IgD-negative memory B cell (primary cell): ENCODE measurements at regions not wholly inside any gene's neighbourhood (a gene's known extent, or its start where the extent isn't known, plus 50 kb on each side); places are given as distances from the start of the nearest gene placed in this dataset.

Experiments
- H3K27ac Mint-ChIP-seq, 3 donors: one replicate each; pipeline ENCODE4 v1.8.0; 2020 to 2022; ENCODE audit warnings: mild to moderate bottlenecking in 3 of 3, mixed read lengths in 3 of 3, moderate library complexity in 1 of 3
- H3K27me3 Mint-ChIP-seq: one replicate; pipeline ENCODE4 v1.8.0; 2021; ENCODE audit warnings: mixed read lengths
- H3K36me3 Mint-ChIP-seq: one replicate; pipeline ENCODE4 v1.8.0; 2020; ENCODE audit warnings: mild to moderate bottlenecking, mixed read lengths
- H3K4me1 Mint-ChIP-seq, 3 donors: one replicate each; pipeline ENCODE4 v1.8.0; 2020 to 2022; ENCODE audit warnings: mixed read lengths in 3 of 3, mild to moderate bottlenecking in 1 of 3
- H3K4me3 Mint-ChIP-seq, 4 donors: one replicate each; pipeline ENCODE4 v1.8.0; 2020 to 2022; ENCODE audit warnings: mild to moderate bottlenecking in 4 of 4, mixed read lengths in 4 of 4, moderate library complexity in 3 of 4
- H3K9me3 Mint-ChIP-seq, 3 donors: one replicate each; pipeline ENCODE4 v1.8.0; 2020 to 2021; ENCODE audit warnings: mixed read lengths in 3 of 3, mild to moderate bottlenecking in 1 of 3

DNA sequence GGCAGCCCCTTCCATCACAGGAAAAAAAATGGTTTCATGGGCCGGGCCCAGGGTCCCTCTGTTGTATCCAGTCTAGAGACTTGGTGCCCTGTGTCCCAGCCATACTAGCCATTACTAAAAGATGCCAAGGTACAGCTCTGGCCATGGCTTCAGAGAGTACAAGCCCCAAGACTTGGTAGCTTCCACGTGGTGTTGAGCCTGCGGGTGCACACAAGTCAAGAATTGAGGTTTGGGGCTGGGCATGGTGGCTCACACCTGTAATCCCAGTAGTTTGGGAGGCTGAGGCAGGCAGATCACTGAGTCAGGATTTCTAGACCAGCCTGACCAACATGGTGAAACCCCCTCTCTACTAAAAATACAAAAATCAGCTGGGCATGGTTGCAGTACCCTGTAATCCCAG, 214.3 kb downstream of the LIG4 start:
- Mint-ChIP-seq H3K27me3 (no peaks in the 10 kb centered on the region), H3K9me3 (peaks cover 2 to 18% (median 2%) of the 10 kb centered on the region in 3 donors), H3K4me3 (no peak overlapping the region), H3K27ac (no peak overlapping the region), H3K36me3 (no peaks in the 10 kb centered on the region), H3K4me1 (no peaks in the 10 kb centered on the region)

DNA sequence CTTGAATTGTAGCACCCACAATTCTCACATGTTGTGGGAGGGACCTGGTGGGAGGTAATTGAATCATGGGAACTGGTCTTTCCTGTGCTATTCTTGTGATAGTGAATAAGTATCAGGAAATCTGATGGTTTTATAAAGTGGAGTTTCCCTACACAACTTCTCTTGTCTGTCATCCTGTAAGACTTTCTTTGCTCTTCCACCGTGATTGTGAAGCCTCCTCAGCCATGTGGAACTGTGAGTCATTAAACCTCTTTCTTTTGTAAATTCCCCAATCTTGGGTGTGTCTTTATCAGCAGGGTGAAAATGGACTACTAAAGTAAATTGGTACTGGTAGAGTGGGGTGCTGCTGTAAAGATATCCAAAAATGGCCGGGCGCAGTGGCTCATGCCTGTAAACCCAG, 215.6 kb downstream of the LIG4 start:
- Mint-ChIP-seq H3K36me3 (no peaks in the 10 kb centered on the region), H3K27me3 (no peaks in the 10 kb centered on the region), H3K4me3 (no peak overlapping the region), H3K9me3 (peaks cover 2 to 23% (median 2%) of the 10 kb centered on the region in 3 donors), H3K4me1 (no peaks in the 10 kb centered on the region), H3K27ac (no peak overlapping the region)

DNA sequence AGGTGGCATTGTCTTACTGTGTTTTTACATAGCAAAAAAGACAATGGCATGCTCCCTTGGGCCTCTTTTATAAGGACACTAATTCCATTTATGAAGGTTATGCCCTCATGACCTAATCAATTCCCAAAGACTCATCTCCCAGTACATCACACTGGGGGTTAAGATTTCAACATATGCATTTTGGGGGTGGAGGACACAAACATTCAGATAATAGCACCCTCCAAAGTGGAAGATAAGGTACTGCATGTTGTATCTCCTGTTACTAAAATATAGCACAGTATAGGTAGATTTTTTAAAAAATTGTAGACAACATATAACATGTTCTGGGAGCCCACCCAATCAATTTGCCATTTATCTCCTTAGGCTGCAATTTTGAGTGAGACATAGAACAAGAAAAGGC, 221.2 kb downstream of the LIG4 start:
- Mint-ChIP-seq H3K36me3 (no peaks in the 10 kb centered on the region), H3K9me3 (peaks cover 0 to 24% (median 2%) of the 10 kb centered on the region in 3 donors)

DNA sequence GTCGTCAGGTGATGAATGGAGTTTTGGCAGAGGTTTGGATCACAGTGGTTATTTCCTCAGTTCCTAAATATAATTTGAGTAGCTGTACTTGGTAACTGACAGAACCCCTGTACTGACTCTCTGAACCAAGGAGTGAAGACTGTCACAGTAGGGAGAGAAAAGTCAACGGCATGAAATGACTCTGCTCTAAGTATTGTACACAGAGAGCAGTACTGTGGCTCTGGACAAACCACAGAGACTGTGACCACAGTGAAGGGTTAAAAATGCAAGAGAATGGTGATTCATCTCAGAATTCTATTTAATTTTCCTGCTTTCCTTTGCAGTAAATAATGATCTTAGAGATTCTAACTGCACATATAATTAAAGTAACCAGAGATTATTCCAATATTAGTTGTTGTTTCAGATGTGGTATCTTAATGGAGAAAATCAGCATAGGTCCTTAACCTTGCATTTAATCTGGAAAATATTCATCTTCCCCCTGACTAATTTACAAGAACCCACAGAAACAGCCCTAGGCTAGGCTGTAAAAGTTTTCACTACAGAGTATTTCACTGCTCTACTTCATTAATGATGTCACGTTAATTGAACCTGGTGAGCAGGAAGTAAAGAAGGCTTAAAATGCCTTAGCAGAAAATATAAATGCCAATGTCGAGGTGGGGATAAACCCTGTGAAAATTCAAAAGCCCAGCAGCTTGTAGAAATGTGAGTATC, 221.9 kb downstream of the LIG4 start:
- peaks cover 0 to 24% (median 2%) of the 10 kb centered on the region in 3 donors for H3K9me3 Mint-ChIP-seq
- no peaks in the 10 kb centered on the region for H3K27me3 Mint-ChIP-seq
- H3K4me1 Mint-ChIP-seq = no peaks in the 10 kb centered on the region
- H3K4me3 Mint-ChIP-seq = no peak overlapping the region
- no peak overlapping the region for H3K27ac Mint-ChIP-seq
- no peaks in the 10 kb centered on the region for H3K36me3 Mint-ChIP-seq

More for the DNA sequence above, 221.2 kb downstream of the LIG4 start:
- H3K4me1 Mint-ChIP-seq = no peaks in the 10 kb centered on the region
- no peak overlapping the region for H3K27ac Mint-ChIP-seq
- no peak overlapping the region for H3K4me3 Mint-ChIP-seq
- no peaks in the 10 kb centered on the region for H3K27me3 Mint-ChIP-seq

DNA sequence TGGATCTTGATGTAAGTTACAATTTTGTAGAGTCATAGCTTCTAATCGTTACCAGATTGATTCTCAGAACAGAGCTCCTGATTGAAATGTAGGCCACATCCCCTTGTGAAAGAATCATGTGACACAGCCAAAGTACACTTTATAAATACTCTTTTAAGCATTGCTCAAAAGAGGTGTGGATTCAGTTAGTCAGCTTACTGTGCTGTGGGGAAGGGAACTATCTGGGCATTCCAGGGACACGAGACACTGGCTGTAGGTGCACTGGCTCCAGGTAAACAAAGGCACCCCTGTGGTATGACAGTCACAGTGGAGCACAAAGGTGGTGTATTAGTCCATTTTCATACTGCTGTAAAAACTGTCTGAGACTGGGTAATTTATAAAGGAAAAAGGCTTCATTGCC, 222.8 kb downstream of the LIG4 start:
- no peaks in the 10 kb centered on the region for H3K36me3 Mint-ChIP-seq
- no peak overlapping the region for H3K27ac Mint-ChIP-seq
- H3K4me3 Mint-ChIP-seq = no peak overlapping the region
- peaks cover 0 to 20% (median 2%) of the 10 kb centered on the region in 3 donors for H3K9me3 Mint-ChIP-seq
- H3K27me3 Mint-ChIP-seq = no peaks in the 10 kb centered on the region
- H3K4me1 Mint-ChIP-seq = no peaks in the 10 kb centered on the region

DNA sequence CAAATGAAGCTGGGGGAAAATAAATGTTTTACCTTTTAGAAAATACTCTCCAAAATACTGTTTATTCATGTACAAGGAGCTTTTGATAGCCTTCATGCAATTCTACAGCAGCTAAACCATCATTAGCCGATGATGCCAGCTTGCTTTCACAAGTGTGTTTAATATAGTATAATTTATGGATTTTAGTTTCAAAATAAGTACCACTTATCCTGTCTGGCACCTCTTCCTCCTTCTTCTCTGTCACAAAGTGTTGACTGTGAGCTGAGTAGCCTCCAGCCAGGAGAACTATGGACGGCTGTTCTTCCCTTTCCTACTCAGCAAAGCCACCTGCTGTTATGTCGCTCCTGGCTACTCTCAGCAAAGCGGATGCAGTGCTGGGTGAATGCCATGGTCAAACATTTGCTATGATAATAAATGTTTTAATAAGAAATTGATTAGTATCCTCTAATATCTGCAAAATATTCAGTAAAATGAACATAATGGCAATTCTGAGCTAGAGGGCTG, 238.2 kb downstream of the LIG4 start:
- H3K9me3 Mint-ChIP-seq = peaks cover 0 to 9% (median 0%) of the 10 kb centered on the region in 3 donors
- H3K4me3 Mint-ChIP-seq = no peak overlapping the region
- no peaks in the 10 kb centered on the region for H3K27me3 Mint-ChIP-seq
- peaks cover 1% of the 10 kb centered on the region for H3K36me3 Mint-ChIP-seq
- no peaks in the 10 kb centered on the region for H3K4me1 Mint-ChIP-seq
- no peak overlapping the region for H3K27ac Mint-ChIP-seq

DNA sequence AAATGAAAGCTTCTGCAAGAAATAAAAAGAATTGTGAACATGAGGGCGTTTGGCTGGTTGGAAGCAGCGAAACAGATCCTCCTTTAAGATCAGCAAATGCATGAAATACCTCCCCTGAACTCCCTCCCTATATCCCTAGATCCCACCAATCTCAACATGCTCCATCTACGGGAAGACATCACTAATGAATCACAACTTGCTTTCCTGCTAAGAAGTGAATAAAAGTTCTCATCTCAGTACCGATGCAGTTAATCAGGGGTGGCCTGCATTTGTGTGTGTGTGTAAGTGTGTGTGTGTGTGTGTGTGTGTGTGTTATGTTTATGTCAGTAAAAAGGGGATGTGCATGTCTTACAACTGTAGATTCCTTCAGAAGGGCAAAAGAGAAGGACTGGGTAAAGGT, 238.7 kb downstream of the LIG4 start:
- H3K27ac Mint-ChIP-seq = no peak overlapping the region
- no peaks in the 10 kb centered on the region for H3K4me1 Mint-ChIP-seq
- peaks cover 0 to 8% (median 0%) of the 10 kb centered on the region in 3 donors for H3K9me3 Mint-ChIP-seq
- peaks cover 1% of the 10 kb centered on the region for H3K36me3 Mint-ChIP-seq
- no peak overlapping the region for H3K4me3 Mint-ChIP-seq
- H3K27me3 Mint-ChIP-seq = no peaks in the 10 kb centered on the region

DNA sequence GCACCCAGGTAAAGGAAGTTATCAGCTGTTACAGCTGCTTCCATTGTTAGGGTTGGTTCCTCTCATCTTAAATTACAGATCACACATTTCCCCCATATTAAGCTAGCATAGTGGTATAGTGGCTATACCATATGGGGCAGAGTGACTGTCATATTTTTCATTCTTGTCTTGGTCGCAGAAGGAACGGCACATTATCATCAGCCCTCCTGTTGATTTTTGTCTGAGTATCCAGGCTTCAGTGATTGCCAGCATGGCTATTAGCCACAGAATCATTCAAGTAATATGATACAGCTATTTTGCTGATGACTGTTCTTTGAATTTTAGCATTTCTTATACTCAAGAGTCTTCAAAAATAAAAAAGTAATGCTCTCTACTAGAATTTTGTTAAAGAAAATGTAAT, 240.9 kb downstream of the LIG4 start:
- no peak overlapping the region for H3K4me3 Mint-ChIP-seq
- no peaks in the 10 kb centered on the region for H3K4me1 Mint-ChIP-seq
- H3K36me3 Mint-ChIP-seq = no peaks in the 10 kb centered on the region
- H3K9me3 Mint-ChIP-seq = peaks cover 0 to under 1% (median 0%) of the 10 kb centered on the region in 3 donors
- no peak overlapping the region for H3K27ac Mint-ChIP-seq
- H3K27me3 Mint-ChIP-seq = no peaks in the 10 kb centered on the region

DNA sequence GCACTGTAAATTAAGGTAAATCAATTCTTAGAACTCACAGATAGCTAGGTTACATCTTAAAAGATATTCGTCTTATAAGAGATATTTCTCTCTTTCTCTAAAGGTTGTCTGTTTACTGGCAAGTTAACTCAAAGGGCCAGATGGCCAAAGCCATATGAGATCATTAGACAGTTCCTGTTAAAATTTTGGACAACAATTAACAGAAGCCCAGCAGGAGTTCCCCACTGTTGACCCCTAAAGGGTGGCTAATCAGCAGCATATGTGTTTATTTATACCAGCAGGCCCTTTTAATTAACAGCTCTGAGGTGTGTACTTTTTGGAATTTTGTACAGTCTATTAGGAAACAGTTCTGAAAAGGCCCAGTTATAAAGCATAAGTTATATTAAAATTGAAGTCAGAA, 245.8 kb downstream of the LIG4 start:
- peaks cover 0 to 2% (median 0%) of the 10 kb centered on the region in 3 donors for H3K9me3 Mint-ChIP-seq
- no peak overlapping the region for H3K27ac Mint-ChIP-seq
- H3K36me3 Mint-ChIP-seq = peaks cover 3% of the 10 kb centered on the region

DNA sequence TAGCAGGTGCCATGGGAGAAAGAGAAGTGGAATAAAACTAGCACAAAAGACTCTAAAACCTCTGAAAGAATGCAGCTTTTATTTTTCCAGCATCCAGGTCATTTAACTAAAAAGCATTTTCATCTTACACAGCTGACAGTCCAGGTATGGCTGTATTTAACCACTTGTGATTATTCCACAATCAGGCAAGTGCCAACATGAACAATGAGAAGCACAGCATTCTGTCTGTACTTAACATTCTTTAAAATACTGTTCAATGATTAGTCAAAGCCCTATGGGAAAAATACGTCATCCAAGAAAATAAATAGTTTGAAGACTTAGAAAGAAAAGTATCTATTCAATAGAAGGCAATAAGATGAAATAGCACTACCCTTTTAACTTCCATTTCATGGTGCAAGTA, 246.9 kb downstream of the LIG4 start:
- H3K27me3 Mint-ChIP-seq = no peaks in the 10 kb centered on the region
- no peaks in the 10 kb centered on the region for H3K4me1 Mint-ChIP-seq
- H3K4me3 Mint-ChIP-seq = no peak overlapping the region
- H3K27ac Mint-ChIP-seq = no peak overlapping the region
- H3K36me3 Mint-ChIP-seq = peaks cover 3% of the 10 kb centered on the region
- H3K9me3 Mint-ChIP-seq = peaks cover 0 to 4% (median 0%) of the 10 kb centered on the region in 3 donors

More for the DNA sequence above, 245.8 kb downstream of the LIG4 start:
- no peaks in the 10 kb centered on the region for H3K4me1 Mint-ChIP-seq
- no peak overlapping the region for H3K4me3 Mint-ChIP-seq
- H3K27me3 Mint-ChIP-seq = no peaks in the 10 kb centered on the region

DNA sequence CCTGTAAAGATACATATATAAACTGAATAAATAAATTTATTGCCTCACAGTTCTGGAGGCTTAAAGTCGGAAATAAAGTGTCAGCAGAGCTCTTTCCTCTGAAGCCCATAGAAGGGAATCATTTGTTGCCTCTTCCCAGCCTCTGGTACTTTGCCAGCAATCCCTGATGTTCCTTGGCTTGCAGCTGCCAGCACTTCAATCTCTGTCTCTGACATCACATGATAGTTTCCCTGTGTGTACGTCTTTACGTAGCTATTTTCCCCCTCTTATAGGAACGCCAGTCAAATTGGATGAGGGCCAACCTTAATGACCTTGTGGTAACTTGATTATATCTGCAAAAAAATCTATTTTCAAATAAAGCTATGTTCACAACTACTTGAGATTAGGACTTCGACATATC, 250.9 kb downstream of the LIG4 start:
- H3K36me3 Mint-ChIP-seq = peaks cover 3% of the 10 kb centered on the region
- no peaks in the 10 kb centered on the region for H3K27me3 Mint-ChIP-seq
- H3K9me3 Mint-ChIP-seq = peaks cover 0 to 7% (median 4%) of the 10 kb centered on the region in 3 donors
- H3K4me1 Mint-ChIP-seq = no peaks in the 10 kb centered on the region
- H3K4me3 Mint-ChIP-seq = no peak overlapping the region
- no peak overlapping the region for H3K27ac Mint-ChIP-seq

DNA sequence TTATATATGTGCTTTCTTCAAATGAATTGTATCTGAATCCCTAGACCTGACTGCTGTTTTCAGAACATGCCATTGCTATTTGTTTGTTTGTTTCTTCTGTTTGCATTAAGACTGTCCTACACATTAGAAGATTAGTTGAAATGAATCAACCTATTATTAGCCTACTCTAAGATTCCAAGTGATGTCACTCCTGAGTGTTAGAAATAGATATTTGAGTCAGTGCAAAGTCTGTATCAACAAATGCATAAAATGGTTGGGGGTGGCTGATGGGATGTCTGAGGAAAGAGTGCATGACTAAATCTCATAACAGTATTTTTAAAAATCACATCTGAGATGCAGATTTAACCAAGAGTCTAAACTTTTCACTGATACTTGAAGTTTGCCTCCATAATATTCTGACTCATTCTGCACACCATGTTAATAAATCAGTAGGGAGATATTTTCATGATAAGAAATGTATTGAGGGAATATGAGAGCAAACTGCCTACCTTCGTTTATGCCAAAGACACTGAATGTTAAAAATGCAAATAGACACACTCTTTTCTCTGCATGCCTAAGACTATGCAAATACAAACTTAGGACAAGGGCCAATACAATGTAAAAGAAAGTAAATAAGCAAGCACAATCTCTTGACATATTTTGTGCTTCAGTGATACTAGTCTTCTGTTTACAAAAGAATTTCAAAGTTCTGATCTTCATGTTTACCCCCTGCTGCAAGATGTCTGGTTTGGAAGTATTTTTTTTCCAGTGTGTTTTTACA, 253.3 kb downstream of the LIG4 start:
- H3K27ac Mint-ChIP-seq = no peak overlapping the region
- H3K36me3 Mint-ChIP-seq = no peaks in the 10 kb centered on the region
- H3K4me1 Mint-ChIP-seq = no peaks in the 10 kb centered on the region

DNA sequence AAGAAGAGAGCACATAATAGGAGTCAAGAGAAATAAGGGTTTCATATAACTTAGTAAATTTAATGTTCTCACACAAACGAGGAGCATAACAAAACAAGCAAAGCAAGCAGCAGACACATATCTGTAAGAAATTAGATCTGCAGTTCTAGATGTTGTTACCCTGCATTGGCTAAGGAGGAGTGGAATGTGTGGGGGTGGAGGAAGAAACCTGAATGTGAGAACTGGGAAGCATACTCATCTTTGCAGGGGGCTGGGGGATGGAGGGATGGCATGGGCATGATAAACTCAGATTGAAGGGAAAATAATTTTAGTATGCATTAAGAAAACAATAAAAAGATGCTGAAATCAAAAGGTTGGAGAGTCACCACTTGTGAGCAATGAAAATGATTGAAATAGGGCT, 255.0 kb downstream of the LIG4 start:
- Mint-ChIP-seq H3K27ac (no peak overlapping the region), H3K36me3 (no peaks in the 10 kb centered on the region), H3K27me3 (no peaks in the 10 kb centered on the region), H3K4me1 (no peaks in the 10 kb centered on the region), H3K4me3 (no peak overlapping the region), H3K9me3 (peaks cover 0 to 11% (median 4%) of the 10 kb centered on the region in 3 donors)

More for the DNA sequence above, 253.3 kb downstream of the LIG4 start:
- H3K27me3 Mint-ChIP-seq = no peaks in the 10 kb centered on the region
- no peak overlapping the region for H3K4me3 Mint-ChIP-seq
- H3K9me3 Mint-ChIP-seq = peaks cover 0 to 11% (median 4%) of the 10 kb centered on the region in 3 donors

DNA sequence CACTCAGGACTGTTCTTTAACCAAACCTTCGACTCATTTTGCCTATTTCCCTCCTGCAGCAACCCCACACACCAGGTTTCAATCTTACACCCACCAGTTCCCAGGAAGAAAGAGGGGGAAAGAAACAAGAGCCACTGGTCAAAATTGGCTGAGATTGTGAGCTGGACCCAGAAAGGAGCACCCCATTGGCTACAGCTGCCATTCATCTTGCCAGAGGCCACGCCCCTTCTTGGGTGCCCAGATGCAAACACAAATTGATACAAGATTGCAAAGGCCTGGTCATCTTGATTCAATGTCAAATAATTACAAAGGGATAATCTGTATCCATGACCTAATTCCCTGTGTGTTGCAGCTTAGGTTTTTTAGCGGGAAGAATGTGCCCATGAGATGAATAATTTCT, 258.4 kb downstream of the LIG4 start:
- H3K27ac Mint-ChIP-seq = no peak overlapping the region
- H3K4me1 Mint-ChIP-seq = no peaks in the 10 kb centered on the region
- peaks cover 0 to 16% (median 0%) of the 10 kb centered on the region in 3 donors for H3K9me3 Mint-ChIP-seq
- H3K27me3 Mint-ChIP-seq = no peaks in the 10 kb centered on the region
- H3K4me3 Mint-ChIP-seq = no peak overlapping the region
- no peaks in the 10 kb centered on the region for H3K36me3 Mint-ChIP-seq

DNA sequence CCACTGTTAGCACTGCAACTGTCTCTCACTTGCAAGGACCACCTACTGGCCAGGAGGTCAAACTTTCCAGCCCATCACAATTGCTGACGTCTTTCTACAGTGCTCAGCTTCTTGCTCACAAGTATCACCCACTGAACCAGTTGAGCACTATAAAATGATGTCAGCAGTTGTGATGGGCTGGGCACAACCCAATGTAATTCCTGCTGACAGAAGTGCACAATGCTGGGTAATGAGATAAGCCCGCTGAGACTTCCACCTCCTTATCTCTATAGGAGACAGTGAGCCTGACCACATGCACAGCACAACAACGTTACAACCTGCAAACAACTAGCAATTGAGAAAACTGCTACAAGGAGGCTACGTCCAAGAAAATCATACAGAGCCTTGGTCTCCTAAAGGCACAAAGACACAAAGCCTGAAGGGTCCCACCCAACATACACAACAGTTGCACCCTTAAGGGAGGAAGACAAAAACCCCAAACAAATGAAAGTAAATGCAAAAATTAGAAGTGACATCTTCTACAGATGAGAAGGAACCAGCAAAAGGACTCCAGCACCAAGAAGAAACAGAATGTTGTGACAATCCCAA, 273.2 kb downstream of the LIG4 start:
- Mint-ChIP-seq H3K4me1 (no peaks in the 10 kb centered on the region), H3K4me3 (no peak overlapping the region), H3K27ac (no peak overlapping the region), H3K36me3 (no peaks in the 10 kb centered on the region), H3K27me3 (no peaks in the 10 kb centered on the region), H3K9me3 (peaks cover 0 to 6% (median 6%) of the 10 kb centered on the region in 3 donors)
